DMS53 (cell line): ENCODE measurements at regions not wholly inside any gene's neighbourhood (a gene's known extent, or its start where the extent isn't known, plus 50 kb on each side); places are given as distances from the start of the nearest gene placed in this dataset.
A peak's percentile ranks its signal among the peaks of the same experiment; 100 is the strongest.
"Not testable (repeated sequence)": the region's sequence is repeated elsewhere in the genome, so short reads cannot be mapped to it uniquely, and the experiment has no call there.

Source experiments
- DNase-seq: peaks from one replicate; lab custom pipeline; 2025; lab: John Stamatoyannopoulos, UW

DNA sequence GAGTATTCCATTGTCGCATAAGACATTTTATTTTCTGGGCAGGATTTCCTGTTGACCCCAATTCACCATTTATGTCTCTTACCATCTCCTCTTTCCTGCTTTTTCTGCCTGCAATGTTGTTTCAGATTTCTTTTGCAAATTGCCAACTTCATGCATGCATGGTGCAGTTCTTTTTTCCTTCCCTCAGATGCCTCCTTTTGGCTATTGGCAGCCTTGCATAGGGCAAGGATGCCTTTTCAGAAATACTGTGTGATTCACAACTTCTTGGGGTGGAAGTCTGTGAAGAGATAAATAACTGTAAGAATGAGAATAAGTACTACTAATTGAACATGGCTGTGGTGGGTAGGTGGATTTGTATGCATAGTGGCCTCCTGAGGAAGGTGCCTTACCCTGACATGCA is 116.7 kb downstream of the SOX4 start:
- DNase-seq, result no peak

DNA sequence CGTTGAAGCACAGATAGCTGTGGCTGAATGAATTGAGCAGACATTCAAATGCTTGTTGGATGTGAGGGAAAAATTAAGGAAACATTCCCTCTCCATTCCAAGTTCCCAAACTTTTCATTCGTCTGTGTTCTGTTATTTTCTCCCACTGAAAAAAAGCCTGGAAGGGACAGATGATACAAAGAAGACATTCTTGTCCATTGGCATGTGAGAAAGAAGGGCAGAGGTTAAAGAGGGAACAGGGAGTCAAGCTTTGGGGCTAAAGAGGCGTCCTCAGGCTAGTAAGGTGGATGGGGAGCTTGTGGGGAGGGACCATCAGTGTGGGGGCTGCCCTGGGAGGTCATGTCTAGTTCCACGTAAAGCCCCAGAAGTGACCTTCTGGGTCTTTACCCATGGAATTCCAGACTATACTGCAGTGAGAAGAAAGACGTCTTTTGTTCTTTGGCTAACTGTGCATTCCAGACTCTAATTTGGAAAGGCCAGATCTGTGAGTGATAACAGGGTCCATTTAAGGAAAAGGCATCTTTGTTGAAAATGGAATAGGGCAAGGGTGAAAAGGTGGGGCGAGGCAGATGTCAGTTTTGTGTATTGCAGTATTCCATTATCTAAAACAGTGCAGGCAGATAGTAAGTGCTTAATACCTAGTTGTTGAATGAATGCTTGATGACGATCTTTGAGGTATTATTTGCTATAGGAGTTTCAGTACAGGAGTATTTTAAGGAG is 117.5 kb downstream of the SOX4 start:
- DNase-seq, result no peak

DNA sequence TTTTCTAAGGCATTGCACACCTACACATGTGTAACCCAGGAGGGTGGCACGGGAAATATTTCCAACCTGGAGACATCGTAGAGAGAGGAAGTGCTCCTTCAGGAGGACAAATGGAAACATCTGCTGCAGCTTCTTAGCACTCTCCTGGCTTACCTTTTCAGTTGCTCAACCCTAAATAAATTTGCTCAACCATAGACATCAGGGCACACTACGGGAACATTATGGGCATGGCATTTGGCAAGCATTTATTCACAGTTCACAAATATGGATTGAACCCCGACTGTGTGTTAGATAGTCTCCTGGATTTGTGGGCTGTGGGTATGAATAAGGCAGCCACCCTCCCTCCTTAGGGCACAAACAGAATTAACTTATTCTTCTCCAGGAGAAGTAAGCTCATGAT is 118.7 kb downstream of the SOX4 start:
- DNase-seq, result no peak

DNA sequence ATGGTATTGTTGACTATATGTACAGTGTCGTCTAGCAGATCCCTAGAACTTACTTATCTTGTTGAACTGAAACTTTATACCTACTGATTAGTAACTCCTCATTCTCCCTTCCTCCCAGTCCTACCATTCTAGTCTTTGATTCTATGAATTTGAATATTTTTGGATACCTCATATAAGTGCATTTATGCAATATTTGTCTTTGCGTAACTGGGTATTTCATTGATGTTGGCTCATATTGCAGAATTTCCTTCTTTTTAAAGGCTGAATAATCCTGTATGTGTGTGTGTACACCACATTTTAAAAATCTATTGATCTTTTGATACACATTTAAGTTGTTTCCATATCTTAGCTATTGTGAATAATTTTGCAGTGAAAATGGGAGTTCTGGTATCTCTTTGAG is 119.9 kb downstream of the SOX4 start:
- no peak for DNase-seq

DNA sequence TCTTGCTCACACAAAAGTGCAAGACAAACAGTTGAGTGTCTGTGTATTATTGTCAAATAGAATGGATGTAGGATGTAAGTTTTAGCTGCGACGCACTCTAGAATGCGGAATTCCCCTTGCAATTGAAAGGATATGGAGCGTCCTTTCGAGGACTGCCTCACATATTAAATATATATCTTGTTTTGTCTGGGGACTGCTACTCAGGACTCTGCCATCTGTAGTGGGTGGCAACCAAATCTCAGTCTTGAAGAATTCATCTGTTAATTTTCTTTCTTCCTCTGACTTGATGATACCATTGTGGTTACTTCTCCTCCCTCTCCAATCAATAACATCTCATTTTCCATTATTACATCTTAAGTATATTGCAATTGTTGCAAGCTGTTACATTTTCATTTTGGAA is 121.6 kb downstream of the SOX4 start:
- DNase-seq, result no peak

DNA sequence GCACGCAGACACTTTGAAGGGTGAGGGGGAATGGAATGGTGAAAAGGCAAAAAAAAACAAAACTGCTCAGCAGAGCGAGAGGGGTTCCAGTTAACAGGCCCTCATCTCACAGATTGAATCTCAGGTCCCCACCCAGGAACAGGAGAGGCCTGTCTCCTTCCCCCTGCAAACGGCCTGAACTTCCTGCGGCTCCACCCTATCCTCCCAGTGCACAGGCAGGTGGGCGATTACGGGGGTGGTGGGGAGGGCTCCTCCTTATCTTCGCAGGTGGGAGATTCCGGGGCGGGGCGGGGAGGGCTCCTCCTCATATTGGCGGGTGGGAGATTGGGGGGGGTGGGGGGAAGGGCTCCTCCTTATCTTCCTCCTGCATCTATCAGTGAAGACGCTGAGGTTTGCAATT is 129.0 kb downstream of the SOX4 start:
- no peak for DNase-seq

DNA sequence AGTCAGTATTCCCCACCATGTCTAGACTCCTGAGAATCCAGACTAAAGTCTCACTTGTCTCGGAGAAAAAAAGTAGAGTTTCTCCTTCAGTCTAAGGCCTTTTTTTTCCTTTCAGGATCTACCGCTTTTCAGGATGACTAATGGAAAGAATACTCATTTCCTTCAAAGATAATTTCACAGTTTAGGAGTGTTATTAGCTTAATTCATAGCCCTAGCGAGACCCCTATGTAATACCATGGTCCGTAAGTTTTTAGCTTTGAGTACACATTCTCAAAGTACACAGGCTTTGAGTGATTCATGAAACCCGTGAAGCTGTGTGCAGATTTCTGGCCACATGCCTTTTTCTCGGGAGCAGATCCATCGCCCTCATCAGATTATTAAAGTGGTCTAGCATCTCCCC is 133.1 kb downstream of the SOX4 start:
- no peak for DNase-seq

DNA sequence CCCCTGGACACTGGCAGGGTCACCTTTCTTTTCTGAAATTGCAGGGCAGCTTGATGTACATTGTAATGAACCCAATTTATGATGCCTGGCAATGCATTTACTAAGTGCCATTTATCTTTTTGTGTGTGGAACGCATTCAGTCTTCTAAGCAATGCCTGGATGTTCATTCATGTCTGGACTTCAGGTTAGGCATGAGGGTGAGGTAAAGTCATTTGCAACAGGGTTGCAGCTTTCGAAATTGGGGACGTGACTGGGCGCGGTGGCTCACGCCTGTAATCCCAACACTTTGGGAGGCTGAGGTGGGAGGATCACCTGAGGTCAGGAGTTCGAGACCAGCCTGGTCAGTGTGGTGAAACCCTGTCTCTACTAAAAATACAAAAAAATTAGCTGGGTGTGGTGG is 134.6 kb downstream of the SOX4 start:
- DNase-seq, result no peak

DNA sequence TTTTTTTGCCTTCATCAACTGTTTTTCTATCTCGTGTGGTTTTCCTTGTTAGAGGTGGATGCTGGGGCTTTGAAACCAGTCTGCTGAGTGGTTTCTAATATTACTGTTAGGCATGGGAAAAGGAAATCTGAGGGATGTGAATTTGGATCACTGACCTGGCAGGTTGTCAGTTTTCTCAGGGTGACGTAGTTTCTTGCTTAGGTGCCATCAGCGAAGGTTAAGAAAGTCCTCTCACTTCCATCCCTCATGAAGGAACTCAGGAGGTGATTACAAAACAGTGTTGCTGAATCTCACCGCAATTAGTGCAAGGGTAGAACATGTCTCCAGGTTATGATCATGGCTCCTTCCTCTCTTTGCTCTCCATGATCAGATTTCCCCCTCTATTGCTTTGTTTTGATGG is 135.9 kb downstream of the SOX4 start:
- no peak for DNase-seq

DNA sequence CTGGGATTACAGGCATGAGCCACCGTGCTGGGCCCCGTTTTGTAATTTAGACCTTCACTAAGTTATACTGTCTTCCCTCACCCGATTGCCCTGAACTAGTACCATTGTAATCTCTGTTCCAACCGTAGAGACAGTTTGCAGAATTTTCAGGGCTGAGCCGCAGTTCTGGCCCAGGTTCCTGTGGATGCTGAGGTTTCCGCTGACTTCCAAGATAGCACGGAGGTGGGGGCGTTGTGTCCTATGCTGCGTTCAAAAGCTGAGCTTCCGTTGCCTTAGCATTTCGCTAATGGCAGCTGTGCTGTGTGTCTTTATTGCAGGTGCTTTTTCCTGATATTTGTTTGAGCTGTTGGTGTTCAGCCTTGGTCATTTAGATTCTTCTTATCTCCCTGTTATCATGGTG is 137.0 kb downstream of the SOX4 start:
- no peak for DNase-seq

DNA sequence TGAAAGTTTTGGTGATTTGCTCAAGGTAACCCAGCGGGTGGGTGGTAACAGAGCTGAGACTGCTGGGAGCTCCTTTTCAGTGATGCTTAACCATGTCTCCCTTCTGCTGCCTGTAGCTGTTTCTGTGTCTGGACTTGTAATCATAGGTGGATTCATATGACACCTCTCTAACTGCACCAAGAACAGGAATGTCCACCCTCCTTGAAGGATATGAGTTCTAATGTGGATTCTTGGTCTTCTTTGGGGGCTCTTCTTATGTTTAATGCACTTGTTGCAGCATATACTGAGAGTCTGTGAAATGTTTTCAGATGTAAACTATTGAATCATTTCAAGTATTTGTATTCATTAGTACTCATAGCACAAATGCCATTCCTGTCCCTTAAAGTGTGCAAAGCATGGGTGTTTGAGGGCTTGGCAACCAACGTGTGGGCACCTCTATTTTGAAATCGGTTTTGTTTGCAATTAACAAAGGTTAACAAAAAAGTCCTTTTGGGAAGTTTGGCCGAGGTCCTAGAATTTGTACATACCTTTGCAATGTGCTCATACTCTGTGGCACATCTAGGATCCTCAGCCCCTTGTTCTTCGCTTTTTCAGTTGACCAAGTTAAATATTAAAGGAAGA is 138.0 kb downstream of the SOX4 start:
- peak; percentile 14 for DNase-seq

DNA sequence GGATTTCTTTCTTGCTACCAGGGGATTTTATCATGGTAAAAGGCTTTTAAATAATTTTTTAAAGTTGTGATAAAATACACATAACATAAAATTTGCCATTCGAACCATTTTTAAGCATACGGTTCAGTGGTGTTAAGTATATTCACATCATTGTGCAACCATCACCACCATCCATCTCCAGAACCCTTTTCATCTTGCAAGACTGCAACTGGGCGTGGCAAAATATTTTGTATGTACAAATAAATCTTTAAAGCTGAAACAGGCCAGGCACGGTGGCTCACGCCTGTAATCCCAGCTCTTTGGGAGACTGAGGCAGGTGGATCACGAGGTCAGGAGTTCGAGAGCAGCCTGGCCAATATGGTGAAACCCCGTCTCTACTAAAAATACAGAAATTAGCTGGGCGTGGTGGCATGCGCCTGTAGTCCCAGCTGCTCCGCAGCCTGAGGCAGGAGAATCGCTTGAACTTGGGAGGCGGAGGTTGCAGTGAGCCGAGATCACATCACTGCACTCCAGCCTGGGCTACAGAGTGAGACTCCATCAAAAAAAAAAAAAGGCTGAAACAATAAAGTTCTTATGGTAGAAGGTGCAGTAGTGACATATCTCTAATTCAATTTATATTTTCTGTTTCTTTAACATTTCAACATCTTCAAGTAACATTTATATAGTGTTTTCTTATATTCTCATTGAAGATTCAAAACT is 138.6 kb downstream of the SOX4 start:
- DNase-seq, result not testable (repeated sequence)

DNA sequence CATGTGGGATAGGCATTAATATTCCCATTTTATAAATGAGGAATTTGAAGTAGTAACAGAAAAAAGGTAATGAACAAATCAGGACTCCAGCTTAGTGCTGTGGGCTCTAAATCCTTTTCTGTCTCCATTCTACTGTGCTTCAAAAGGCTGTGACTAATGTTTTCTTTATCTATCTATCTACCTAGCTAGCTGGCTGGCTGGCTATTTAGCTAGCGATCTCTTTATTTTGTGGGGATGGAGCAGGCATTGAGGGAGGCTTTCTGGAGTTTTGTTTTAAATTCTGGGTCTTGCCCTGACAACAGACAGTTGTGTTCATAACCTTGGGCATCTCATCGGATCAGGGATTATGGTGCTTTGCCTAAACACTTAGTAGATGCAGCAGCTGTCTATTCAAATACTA is 139.2 kb downstream of the SOX4 start:
- DNase-seq, result peak; percentile 14

DNA sequence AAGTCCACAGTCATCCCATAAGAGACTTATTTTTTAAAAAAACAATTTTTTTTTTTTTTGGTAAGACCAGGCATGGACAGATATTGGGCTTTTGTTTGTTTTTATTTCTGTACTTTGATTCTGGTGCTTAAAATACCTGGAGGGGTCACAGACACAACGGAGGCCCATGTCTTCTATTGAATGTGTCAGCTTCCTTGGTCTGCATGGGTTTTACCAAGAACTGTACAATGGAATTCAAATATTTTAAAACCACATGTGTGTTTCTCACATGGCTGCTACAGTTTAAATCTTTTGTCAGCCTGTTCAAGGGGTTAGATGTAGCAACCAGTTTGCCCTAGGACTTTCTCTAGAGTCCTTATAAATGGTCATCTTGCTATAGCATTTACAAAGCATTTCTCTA is 139.8 kb downstream of the SOX4 start:
- no peak for DNase-seq

DNA sequence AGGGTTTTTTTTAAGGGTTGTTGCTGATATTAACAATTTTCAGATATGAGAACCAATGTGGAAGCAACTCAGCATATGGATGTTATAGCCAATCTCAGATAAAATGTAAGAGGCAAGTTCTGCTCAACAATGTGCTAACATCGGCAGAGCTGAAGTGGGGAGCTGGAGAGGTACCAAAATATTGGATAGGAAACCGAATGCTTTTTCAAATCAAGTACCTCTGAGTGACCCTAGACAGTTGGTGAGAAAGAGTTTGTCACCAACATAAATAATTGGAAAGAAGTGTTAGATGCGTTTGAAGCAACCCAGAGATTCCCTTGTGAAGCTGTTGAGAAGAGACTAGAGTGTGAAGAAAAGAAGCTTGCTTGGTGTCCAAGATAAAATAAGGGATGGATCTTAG is 140.7 kb downstream of the SOX4 start:
- no peak for DNase-seq

DNA sequence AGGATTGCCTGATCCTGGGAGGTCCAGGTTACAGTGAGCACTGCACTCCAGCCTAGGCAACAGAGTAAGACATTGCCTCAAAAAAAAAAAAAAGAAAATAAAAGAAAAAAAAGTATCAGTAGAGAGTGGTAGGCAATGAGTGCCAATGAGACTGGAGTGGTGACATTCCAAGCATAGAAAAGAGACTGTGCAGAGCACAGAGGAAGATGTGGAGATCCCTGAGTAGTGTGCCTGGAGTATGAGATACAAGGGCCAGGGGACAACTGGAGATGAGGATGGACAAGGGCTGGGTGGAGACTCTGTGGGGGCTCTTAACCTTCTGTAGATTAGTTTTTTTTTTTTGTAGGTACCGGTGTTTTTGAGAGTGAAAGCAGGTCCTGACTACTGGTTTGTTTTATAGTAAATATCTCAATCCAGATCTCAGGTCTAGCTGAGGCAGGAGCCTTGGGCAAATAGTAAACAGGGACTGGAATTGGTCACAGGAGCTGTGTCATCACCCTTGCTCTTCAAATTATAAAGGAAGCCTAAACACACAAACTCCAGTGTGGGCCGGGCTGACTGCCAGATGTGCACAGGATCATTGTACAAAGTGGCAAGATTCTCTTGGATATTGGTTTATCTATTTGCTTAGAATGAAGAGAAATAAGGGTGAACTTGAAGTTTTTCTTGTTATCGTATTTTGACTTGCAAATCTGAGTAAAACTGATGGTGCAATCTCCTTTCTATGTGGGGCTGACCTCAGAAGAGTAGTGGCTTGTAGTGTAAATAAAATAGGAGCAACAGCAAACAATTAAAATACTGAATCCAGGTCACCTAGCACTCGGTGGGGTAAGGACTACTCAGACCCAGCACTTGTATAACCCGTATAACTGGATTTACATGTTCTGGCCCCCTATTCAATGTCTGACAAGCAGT is 144.9 kb downstream of the SOX4 start:
- DNase-seq, result peak; percentile 96

DNA sequence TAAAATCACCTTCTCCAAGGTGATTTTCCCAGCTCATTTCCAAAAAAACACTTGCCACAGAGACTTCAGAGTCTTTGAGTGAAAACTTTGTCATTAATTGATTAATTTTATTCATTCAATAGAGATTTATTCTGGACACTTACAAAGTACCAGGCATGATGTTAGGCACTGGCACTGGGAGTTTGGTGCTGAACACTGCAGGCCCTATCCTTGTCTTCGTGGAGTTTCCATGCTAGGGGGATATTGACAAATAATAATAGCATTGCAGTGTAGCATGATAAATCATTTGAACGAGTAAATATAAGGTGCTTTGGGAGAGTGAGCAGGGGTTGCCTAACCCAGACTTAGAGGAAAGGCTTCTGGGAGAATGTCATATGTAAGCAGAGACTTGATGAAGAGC is 145.7 kb downstream of the SOX4 start:
- DNase-seq, result peak; percentile 43

DNA sequence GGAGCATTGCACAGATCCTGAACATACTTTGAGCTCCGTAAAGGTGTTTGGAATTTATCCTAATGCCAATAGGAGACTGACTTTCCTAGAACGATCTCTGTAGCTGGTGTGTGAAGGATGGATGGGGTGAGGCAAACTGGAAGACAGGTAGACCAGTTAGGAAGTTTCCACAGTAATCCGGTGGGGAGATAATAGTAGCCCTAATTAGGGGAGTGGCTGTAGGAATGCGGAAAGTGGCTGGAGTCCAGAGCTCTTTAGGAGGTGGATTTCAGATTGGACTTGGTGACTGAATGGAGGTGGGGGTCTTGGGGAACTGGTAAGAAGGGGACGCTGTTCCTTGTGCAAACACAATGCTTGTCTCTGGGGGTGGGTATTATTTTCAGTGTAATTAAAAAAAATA is 146.3 kb downstream of the SOX4 start:
- DNase-seq, result peak; percentile 29

DNA sequence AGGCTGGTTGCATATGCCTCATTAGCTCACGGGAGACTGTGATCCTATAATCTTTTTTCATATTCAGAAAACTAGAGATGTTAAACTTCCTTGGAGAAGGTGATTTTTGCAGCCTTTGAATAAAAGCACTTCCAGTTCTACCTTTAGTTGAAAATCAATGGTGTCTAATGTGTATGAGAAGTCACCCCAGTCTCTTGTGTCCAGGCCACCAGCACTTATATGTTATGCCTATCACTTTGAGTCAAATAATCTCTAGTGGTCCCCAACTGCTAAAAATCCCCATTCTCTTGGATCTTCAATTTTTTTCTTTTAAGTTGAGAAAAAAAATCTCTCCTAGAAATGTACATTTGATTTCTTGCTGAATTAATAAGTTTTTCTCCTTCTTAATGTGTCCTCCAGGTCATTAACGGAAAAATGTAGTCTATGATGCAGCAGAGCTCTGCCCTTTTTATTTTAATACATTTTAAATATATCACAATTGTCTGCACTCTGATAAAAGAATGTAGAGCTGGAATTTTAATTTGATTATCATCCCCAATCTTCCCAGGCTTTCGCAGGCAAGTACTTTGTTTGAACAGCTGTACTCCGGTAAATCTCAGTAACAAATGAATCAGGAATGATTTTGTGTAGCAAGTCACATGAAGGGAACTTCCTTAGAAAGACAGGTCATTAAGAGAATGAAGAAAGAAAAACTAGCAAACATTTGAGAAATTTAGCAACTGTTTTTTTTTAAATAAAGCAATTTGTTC is 147.0 kb downstream of the SOX4 start:
- DNase-seq, result peak; percentile 67

DNA sequence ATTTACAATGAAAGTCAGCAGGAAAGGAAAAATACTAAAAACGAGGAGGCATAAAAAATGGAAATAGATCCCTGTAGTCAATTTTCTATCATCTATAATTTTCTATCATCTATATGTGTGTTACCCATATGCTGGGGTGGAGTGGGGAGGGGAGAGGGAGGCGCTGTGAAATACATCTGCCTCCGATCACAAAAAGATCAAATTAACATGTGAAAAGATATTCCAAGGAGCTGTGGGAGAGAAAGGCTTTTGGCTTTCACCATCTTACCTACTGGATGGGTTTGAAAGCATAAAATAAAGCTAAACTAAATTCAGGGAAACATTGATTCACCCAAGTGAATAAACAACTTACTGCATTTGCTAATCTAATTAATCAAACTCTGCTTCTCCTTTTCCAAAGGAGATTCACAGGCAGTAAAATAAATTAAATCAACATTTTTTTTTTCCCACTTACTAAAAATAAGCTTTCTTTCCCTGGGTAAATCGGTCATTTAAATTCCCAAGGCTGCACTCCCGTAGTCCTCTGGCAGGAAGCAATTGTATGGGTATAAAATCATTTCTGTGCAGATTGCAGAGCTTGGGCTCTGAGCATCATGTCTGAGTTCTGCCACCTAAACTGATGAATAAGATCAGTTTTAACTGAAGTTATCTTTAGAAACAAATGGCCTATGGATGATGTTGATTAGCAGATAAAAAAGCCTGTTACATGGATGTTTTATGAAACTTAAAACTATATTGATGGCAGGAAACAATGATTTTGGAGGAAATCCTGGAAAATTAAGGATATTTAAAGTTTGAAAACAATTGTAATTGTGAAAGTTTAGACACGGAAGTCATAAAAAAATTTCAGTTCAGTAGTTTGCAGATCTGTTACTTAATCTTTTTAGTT is 147.9 kb downstream of the SOX4 start:
- peak; percentile 36 for DNase-seq

DNA sequence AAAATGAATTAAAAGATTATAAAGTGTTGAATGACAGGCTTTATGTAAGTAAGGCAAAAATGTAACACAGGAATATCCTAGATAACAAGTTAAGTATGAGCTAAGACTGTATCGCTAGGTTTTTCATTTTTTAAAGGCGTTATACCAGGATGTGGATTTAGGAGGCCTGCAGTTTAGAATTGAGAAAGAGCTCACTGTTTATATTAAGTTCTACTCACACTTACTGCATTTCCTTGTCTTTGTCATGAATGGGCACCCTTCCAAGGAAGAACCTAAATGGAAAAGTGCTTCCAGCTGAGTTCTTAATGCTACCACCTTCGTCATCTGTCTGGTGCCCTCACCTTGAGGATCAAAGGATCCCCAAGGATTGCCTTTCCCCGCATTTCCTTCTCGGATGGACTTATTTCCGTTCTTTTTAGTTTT is 148.7 kb downstream of the SOX4 start:
- peak; percentile 50 for DNase-seq
